ENCODE measurements at regions not wholly inside any gene's neighbourhood (a gene's known extent, or its start where the extent isn't known, plus 50 kb on each side); places are given as distances from the start of the nearest gene placed in this dataset.

GRCh38 chr12:114166362-114166761 lies 200.2 kb upstream of the RBM19 start:
- H3K4me1 Mint-ChIP-seq, result no peaks in the 10 kb centered on the region
- H3K27ac Mint-ChIP-seq, result no peak overlapping the region
- no peaks in the 10 kb centered on the region for H3K36me3 Mint-ChIP-seq
- Histone ChIP-seq H3K27me3 (ENCODE audit: control insufficient read depth, insufficient read depth, low read length) (no peaks in the 10 kb centered on the region), H3K9me3 (ENCODE audit: control insufficient read depth, insufficient read depth, low read length) (no peaks in the 10 kb centered on the region), H3K4me1 (ENCODE audit: control insufficient read depth, insufficient read depth, low read length) (no peaks in the 10 kb centered on the region), H3K27ac (ENCODE audit: low read length) (no peak overlapping the region), H3K36me3 (ENCODE audit: control insufficient read depth, insufficient read depth, low read length) (no peaks in the 10 kb centered on the region), H3K4me3 (ENCODE audit: low read length) (no peak overlapping the region)
- H3K27me3 Mint-ChIP-seq (ENCODE audit: low read depth in 2 of 2), result no peaks in the 10 kb centered on the region
- DNase-seq, result no peak
- no peaks in the 10 kb centered on the region for H3K9me3 Mint-ChIP-seq
- no peak for ATAC-seq
- H3K4me3 Mint-ChIP-seq, result no peak overlapping the region
- TF ChIP-seq CTCF (IDR thresholded peaks at IDR 0.05), result no peak
- intact Hi-C loops (cut with micrococcal nuclease), result no loop called here
- WGBS (ENCODE audit: insufficient coverage), result 19% methylated on average over 5 of the region's 7 CpGs

GRCh38 chr12:114165921-114166320 lies 199.8 kb upstream of the RBM19 start:
- H3K27ac ChIP-seq (ENCODE audit: low read length), result no peak overlapping the region
- TF ChIP-seq CTCF (IDR thresholded peaks at IDR 0.05), result no peak
- WGBS (ENCODE audit: insufficient coverage), result 70% methylated on average over 1 of the region's 1 CpG
- no peaks in the 10 kb centered on the region for H3K27me3 Mint-ChIP-seq (ENCODE audit: low read depth in 2 of 2)
- H3K4me3 ChIP-seq (ENCODE audit: low read length), result no peak overlapping the region
- no peak for DNase-seq
- no peaks in the 10 kb centered on the region for H3K36me3 ChIP-seq (ENCODE audit: control insufficient read depth, insufficient read depth, low read length)
- no peaks in the 10 kb centered on the region for H3K4me1 Mint-ChIP-seq
- H3K27me3 ChIP-seq (ENCODE audit: control insufficient read depth, insufficient read depth, low read length), result no peaks in the 10 kb centered on the region
- H3K9me3 ChIP-seq (ENCODE audit: control insufficient read depth, insufficient read depth, low read length), result no peaks in the 10 kb centered on the region
- no peaks in the 10 kb centered on the region for H3K9me3 Mint-ChIP-seq
- no peaks in the 10 kb centered on the region for H3K4me1 ChIP-seq (ENCODE audit: control insufficient read depth, insufficient read depth, low read length)
- H3K4me3 Mint-ChIP-seq, result no peak overlapping the region
- H3K36me3 Mint-ChIP-seq, result no peaks in the 10 kb centered on the region
- no peak for ATAC-seq
- no peak overlapping the region for H3K27ac Mint-ChIP-seq
- intact Hi-C loops (cut with micrococcal nuclease), result no loop called here

- no peaks in the 10 kb centered on the region for H3K4me1 Mint-ChIP-seq
- no peaks in the 10 kb centered on the region for H3K9me3 ChIP-seq (ENCODE audit: control insufficient read depth, insufficient read depth, low read length)
- TF ChIP-seq CTCF (IDR thresholded peaks at IDR 0.05), result no peak
- intact Hi-C loops (cut with micrococcal nuclease), result no loop called here
- no peak overlapping the region for H3K27ac Mint-ChIP-seq
- H3K27me3 Mint-ChIP-seq (ENCODE audit: low read depth in 2 of 2), result no peaks in the 10 kb centered on the region
- no peak overlapping the region for H3K27ac ChIP-seq (ENCODE audit: low read length)
- DNase-seq (no peak), ATAC-seq (no peak)
- H3K36me3 ChIP-seq (ENCODE audit: control insufficient read depth, insufficient read depth, low read length), result no peaks in the 10 kb centered on the region
- no peaks in the 10 kb centered on the region for H3K27me3 ChIP-seq (ENCODE audit: control insufficient read depth, insufficient read depth, low read length)
- WGBS (ENCODE audit: insufficient coverage), result 95% methylated on average over 3 of the region's 4 CpGs
- H3K4me1 ChIP-seq (ENCODE audit: control insufficient read depth, insufficient read depth, low read length), result no peaks in the 10 kb centered on the region
- no peak overlapping the region for H3K4me3 Mint-ChIP-seq
- H3K36me3 Mint-ChIP-seq, result no peaks in the 10 kb centered on the region
- no peaks in the 10 kb centered on the region for H3K9me3 Mint-ChIP-seq
- no peak overlapping the region for H3K4me3 ChIP-seq (ENCODE audit: low read length)
These were observed 198.2 kb upstream of the RBM19 start for GRCh38 chr12:114164351-114164750.

GRCh38 chr12:114163771-114164170 lies 197.6 kb upstream of the RBM19 start:
- Histone ChIP-seq H3K4me1 (ENCODE audit: control insufficient read depth, insufficient read depth, low read length) (no peaks in the 10 kb centered on the region), H3K27me3 (ENCODE audit: control insufficient read depth, insufficient read depth, low read length) (no peaks in the 10 kb centered on the region), H3K36me3 (ENCODE audit: control insufficient read depth, insufficient read depth, low read length) (no peaks in the 10 kb centered on the region), H3K27ac (ENCODE audit: low read length) (no peak overlapping the region), H3K9me3 (ENCODE audit: control insufficient read depth, insufficient read depth, low read length) (no peaks in the 10 kb centered on the region), H3K4me3 (ENCODE audit: low read length) (no peak overlapping the region)
- 66% methylated on average over 4 of the region's 4 CpGs for WGBS (ENCODE audit: insufficient coverage)
- Mint-ChIP-seq H3K9me3 (no peaks in the 10 kb centered on the region), H3K36me3 (no peaks in the 10 kb centered on the region), H3K27me3 (ENCODE audit: low read depth in 2 of 2) (no peaks in the 10 kb centered on the region), H3K27ac (no peak overlapping the region), H3K4me3 (no peak overlapping the region), H3K4me1 (no peaks in the 10 kb centered on the region)
- DNase-seq (no peak), ATAC-seq (no peak)
- TF ChIP-seq CTCF (IDR thresholded peaks at IDR 0.05), result no peak
- intact Hi-C loops (cut with micrococcal nuclease), result no loop called here
